Kidney (tissue), 13 donors: ENCODE measurements at regions not wholly inside any gene's neighbourhood (a gene's known extent, or its start where the extent isn't known, plus 50 kb on each side); places are given as distances from the start of the nearest gene placed in this dataset.
"Not testable (repeated sequence)": the region's sequence is repeated elsewhere in the genome, so short reads cannot be mapped to it uniquely, and the experiment has no call there.

ENCODE experiments used
- DNase-seq, 5 donors: peaks; one replicate each; pipeline ENCODE4 v3.0.0-alpha.2; 2013 to 2020
- FAIRE-seq: peaks from 2 replicates; lab custom pipeline; 2012; peaks lifted over from hg19 to GRCh38; lab: Jason Lieb, UNC
- H3K27ac ChIP-seq, 2 donors: one replicate each; pipeline ENCODE4 v1.7.0; 2013; ENCODE audit warnings: low read depth in 2 of 2, low read length in 2 of 2, inconsistent platforms in 1 of 2
- H3K27me3 ChIP-seq: one replicate; pipeline ENCODE4 v1.7.1; 2013; ENCODE audit warnings: low read length, inconsistent platforms; ENCODE audit not compliant: control insufficient read depth, insufficient read depth
- H3K36me3 ChIP-seq, 3 donors: one replicate each; pipeline versions ENCODE4 v1.7.0 to v1.7.1; 2013; ENCODE audit warnings: low read length in 3 of 3, control low read depth in 1 of 3, inconsistent platforms in 1 of 3; ENCODE audit not compliant: insufficient read depth in 3 of 3, control insufficient read depth in 2 of 3
- H3K4me1 ChIP-seq, 3 donors: one replicate each; pipeline versions ENCODE4 v1.7.0 to v1.7.1; 2013; ENCODE audit warnings: low read length in 3 of 3, inconsistent platforms in 1 of 3, low read depth in 1 of 3; ENCODE audit not compliant: control insufficient read depth in 2 of 3, insufficient read depth in 2 of 3
- H3K4me3 ChIP-seq, 3 donors: one replicate each; pipeline versions ENCODE4 v1.7.0 to v1.8.1; 2013; ENCODE audit warnings: low read length in 3 of 3, control low read depth in 1 of 3, inconsistent platforms in 1 of 3
- H3K9ac ChIP-seq, 3 donors: one replicate each; pipeline versions ENCODE4 v1.7.0 to v1.7.1; 2013; ENCODE audit warnings: low read length in 3 of 3, control low read depth in 1 of 3, inconsistent platforms in 1 of 3
- H3K9me3 ChIP-seq, 3 donors: one replicate each; pipeline versions ENCODE4 v1.7.0 to v1.7.1; 2013; ENCODE audit warnings: low read length in 3 of 3, control low read depth in 1 of 3, inconsistent platforms in 1 of 3; ENCODE audit not compliant: control insufficient read depth in 2 of 3, insufficient read depth in 1 of 3
- intact Hi-C: fragments of 100-400 bp; cut with DNase I; formaldehyde crosslinking; loops from one replicate; pipeline ENCODE4 v1.11.1; 2022
- TF ChIP-seq, protein P1 (sequence below): IDR thresholded peaks from 3 replicates; pipeline ENCODE4 v1.5.1; 2012; ENCODE audit warnings: mild to moderate bottlenecking, moderate library complexity, borderline replicate concordance; ENCODE audit not compliant: insufficient read depth; ENCODE audit errors: extremely low read depth
- donor health status: control.
- donor health status: control.
- donor health status: control.
- donor health status: control.
- donor health status: control.
- donor health status: DM: yes; HTN: yes; CAD: no.
- donor health status: Normal renal cell carcinoma (clear cell type).

DNA sequence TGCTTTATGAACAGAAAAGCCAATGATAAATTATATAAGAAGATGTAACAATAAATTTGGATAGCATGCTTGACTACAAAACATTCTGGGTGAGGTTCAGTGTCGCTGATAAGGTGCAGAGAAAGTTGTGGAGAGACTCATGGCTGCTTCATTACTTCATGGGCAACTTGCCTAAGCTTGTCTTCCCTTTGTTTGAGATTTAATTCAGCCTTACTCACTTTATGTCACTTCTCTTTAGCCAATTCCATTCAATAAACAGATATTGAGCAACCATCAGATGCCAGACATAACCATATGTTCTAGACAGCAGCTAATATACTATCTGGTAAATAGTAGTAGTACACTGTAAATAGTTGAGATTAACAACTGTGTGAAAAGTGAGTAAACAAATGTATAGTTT lies 401.5 kb upstream of the FRG2C start:
- Histone ChIP-seq H3K9me3 (no peaks in the 10 kb centered on the region), H3K27ac (no peak overlapping the region), H3K36me3 (no peaks in the 10 kb centered on the region), H3K27me3 (no peaks in the 10 kb centered on the region), H3K9ac (no peak overlapping the region), H3K4me3 (no peak overlapping the region), H3K4me1 (no peaks in the 10 kb centered on the region)
- FAIRE-seq (no peak), DNase-seq (no peak)
- intact Hi-C loops = no loop called here
- TF ChIP-seq, protein P1, sequence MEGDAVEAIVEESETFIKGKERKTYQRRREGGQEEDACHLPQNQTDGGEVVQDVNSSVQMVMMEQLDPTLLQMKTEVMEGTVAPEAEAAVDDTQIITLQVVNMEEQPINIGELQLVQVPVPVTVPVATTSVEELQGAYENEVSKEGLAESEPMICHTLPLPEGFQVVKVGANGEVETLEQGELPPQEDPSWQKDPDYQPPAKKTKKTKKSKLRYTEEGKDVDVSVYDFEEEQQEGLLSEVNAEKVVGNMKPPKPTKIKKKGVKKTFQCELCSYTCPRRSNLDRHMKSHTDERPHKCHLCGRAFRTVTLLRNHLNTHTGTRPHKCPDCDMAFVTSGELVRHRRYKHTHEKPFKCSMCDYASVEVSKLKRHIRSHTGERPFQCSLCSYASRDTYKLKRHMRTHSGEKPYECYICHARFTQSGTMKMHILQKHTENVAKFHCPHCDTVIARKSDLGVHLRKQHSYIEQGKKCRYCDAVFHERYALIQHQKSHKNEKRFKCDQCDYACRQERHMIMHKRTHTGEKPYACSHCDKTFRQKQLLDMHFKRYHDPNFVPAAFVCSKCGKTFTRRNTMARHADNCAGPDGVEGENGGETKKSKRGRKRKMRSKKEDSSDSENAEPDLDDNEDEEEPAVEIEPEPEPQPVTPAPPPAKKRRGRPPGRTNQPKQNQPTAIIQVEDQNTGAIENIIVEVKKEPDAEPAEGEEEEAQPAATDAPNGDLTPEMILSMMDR = no peak

DNA sequence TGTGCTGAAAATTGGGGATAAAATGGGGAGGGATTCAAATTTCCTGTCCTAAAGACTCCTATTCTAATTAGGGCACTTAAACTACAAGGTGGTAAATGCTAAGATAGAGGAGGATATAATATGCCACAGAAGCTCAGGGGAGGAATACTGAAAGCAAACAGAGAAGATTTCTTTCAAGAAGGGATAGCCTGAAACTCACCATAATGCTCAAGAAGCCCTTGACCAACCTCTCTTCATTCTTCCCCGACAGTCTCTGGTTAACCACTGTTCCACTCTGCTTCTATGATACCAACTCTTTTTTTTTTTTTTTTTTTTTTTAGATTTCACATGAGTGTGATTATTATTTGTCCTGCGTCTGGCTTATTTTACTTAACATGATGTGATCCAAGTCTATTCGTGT lies 398.2 kb upstream of the FRG2C start:
- H3K36me3 ChIP-seq = no peaks in the 10 kb centered on the region
- no peak for DNase-seq

DNA sequence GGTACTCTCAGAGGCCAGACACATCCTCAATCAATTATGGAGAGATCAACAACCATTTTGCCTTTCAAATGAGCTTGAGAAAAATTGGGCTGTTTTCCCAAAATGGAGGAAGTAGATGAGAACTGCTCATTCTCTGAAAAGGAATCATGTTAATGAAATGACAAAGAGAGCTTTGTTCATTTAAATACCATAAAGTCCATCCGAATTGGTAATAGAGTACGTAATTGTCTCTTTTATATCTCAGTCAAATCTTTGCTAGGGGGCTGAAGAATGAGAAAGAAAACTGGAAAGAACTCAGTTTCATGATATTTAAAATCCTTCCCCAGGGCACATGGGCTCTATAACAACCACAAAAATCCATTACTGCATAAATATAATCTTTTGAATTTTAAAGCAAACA lies 395.6 kb upstream of the FRG2C start:
- DNase-seq, H3K27me3 ChIP-seq, H3K4me3 ChIP-seq, H3K9me3 ChIP-seq, H3K27ac ChIP-seq, H3K9ac ChIP-seq, intact Hi-C loops, H3K36me3 ChIP-seq, FAIRE-seq, H3K4me1 ChIP-seq: not testable (repeated sequence)

More for the DNA sequence above, 398.2 kb upstream of the FRG2C start:
- Histone ChIP-seq H3K27me3 (no peaks in the 10 kb centered on the region), H3K9ac (no peak overlapping the region), H3K9me3 (no peaks in the 10 kb centered on the region), H3K27ac (no peak overlapping the region), H3K4me3 (no peak overlapping the region), H3K4me1 (no peaks in the 10 kb centered on the region)
- intact Hi-C loops = no loop called here
- no peak for FAIRE-seq
- TF ChIP-seq, protein P1 = no peak

DNA sequence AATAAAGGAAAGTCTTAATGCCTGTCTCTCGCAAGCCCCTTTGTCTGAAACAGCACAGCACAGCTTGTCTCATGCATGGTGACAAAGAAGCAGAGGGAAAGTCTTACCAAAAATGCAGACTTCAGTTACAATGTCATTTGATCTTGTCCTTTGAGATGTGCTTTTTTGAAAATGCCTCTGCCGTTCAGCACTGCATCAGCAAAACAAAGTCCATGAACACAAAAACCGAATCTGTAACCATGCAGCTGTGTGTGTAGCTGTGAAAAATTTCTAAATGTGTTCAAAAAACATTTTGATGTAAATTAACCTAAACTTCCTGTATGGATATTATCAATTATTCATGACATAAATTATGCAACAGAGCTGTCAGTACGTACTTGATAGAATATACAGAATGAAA lies 391.9 kb upstream of the FRG2C start:
- H3K9ac ChIP-seq, intact Hi-C loops, H3K4me3 ChIP-seq, H3K27ac ChIP-seq, H3K4me1 ChIP-seq, H3K27me3 ChIP-seq, FAIRE-seq, H3K9me3 ChIP-seq, DNase-seq, H3K36me3 ChIP-seq: not testable (repeated sequence)

DNA sequence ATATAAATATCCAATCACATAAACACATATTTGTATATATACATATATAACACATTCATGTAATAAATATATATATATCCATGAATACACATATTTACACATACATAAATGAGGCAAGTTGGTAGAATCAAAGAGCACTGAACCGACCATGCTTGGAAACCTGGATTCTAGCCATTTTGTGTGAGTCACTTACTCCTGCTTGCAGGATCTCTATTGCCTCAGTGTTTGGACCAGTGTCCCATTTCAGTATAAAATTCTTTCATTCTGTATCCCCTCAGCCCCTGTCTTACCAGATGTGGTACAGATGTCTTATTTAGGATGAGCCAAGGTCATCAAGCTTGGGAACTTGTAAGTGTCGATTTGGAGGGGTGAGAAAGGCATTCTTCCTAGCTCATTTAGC lies 391.4 kb upstream of the FRG2C start:
- intact Hi-C loops = no loop called here
- Histone ChIP-seq H3K36me3 (no peaks in the 10 kb centered on the region), H3K4me1 (no peaks in the 10 kb centered on the region), H3K9me3 (no peaks in the 10 kb centered on the region), H3K27me3 (no peaks in the 10 kb centered on the region), H3K27ac (no peak overlapping the region), H3K4me3 (no peak overlapping the region), H3K9ac (no peak overlapping the region)
- FAIRE-seq (no peak), DNase-seq (no peak)
- TF ChIP-seq, protein P1 = no peak

DNA sequence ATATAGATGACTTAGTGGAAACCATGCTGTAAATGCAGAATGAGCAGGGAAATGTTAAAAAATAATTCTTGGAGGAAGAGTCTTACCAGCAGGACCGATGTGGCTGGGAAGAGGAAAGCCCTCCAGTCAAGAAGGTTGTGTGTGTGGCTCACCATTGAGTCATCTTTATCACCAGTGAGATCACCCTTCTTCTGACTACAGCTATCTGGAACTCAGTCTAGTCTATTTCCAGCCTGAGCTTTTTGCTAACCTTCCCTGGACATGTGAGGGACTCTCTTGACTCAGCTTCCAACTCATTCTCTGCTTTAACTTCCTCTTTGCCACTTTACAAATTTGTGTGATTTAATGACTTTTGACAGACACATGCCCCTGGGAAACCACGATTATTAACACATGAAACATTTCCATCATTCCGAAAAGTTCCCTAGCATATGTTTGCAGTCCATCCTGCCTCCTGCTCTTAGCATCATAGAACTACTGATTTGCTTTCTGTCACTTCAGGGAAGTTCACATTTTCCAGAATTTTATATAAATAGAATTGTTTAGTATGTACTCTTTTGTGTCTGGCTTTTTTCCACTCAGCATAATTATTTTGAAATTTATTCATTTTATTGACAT lies 378.5 kb upstream of the FRG2C start:
- H3K9me3 ChIP-seq, FAIRE-seq, intact Hi-C loops, H3K27ac ChIP-seq, H3K9ac ChIP-seq, H3K4me3 ChIP-seq, H3K27me3 ChIP-seq, H3K36me3 ChIP-seq, H3K4me1 ChIP-seq, DNase-seq: not testable (repeated sequence)
